HG03469 (cell line): ENCODE measurements at regions not wholly inside any gene's neighbourhood (a gene's known extent, or its start where the extent isn't known, plus 50 kb on each side); places are given as distances from the start of the nearest gene placed in this dataset.
"Not testable (repeated sequence)": the region's sequence is repeated elsewhere in the genome, so short reads cannot be mapped to it uniquely, and the experiment has no call there.

Source experiments
- ATAC-seq: cut with Tn5 transposase; IDR thresholded peaks from one replicate; pipeline ENCODE4 v1.9.1; 2021; ENCODE audit warnings: mild to moderate bottlenecking, moderate library complexity, moderate number of reproducible peaks; ENCODE audit not compliant: unreplicated experiment

- ATAC-seq: no peak
Measured at GRCh38 chr4:117533501-117533900, 448.1 kb upstream of the TRAM1L1 start.

- no peak for ATAC-seq
Measured at GRCh38 chr4:117545039-117545438, 459.7 kb upstream of the TRAM1L1 start.

GRCh38 chr4:117549524-117549923 is 464.1 kb upstream of the TRAM1L1 start:
- no peak for ATAC-seq

GRCh38 chr4:117550085-117550484 is 464.7 kb upstream of the TRAM1L1 start:
- no peak for ATAC-seq

GRCh38 chr4:117560329-117560728 is 474.0 kb upstream of the NDST3 start:
- no peak for ATAC-seq

- ATAC-seq: no peak
Measured at GRCh38 chr4:117574085-117574484, 460.2 kb upstream of the NDST3 start.

GRCh38 chr4:117575850-117576249 is 458.4 kb upstream of the NDST3 start:
- no peak for ATAC-seq

- ATAC-seq: no peak
Measured at GRCh38 chr4:117577686-117578311, 456.5 kb upstream of the NDST3 start.

- ATAC-seq: no peak
Measured at GRCh38 chr4:117588771-117589170, 445.5 kb upstream of the NDST3 start.

- ATAC-seq: no peak
Measured at GRCh38 chr4:117596917-117597480, 437.3 kb upstream of the NDST3 start.

- ATAC-seq: not testable (repeated sequence)
Measured at GRCh38 chr4:117599393-117599792, 434.9 kb upstream of the NDST3 start.

GRCh38 chr4:117600936-117601335 is 433.4 kb upstream of the NDST3 start:
- not testable (repeated sequence) for ATAC-seq

GRCh38 chr4:117610706-117611308 is 423.5 kb upstream of the NDST3 start:
- no peak for ATAC-seq

GRCh38 chr4:117621673-117622072 is 412.6 kb upstream of the NDST3 start:
- no peak for ATAC-seq

- no peak for ATAC-seq
Measured at GRCh38 chr4:117623326-117623725, 411.0 kb upstream of the NDST3 start.

- ATAC-seq: no peak
Measured at GRCh38 chr4:117626664-117627063, 407.6 kb upstream of the NDST3 start.

- ATAC-seq: no peak
Measured at GRCh38 chr4:117634716-117635115, 399.6 kb upstream of the NDST3 start.

- ATAC-seq: no peak
Measured at GRCh38 chr4:117637347-117637746, 396.9 kb upstream of the NDST3 start.

GRCh38 chr4:117640836-117641235 is 393.4 kb upstream of the NDST3 start:
- ATAC-seq: no peak

GRCh38 chr4:117641519-117641918 is 392.8 kb upstream of the NDST3 start:
- no peak for ATAC-seq

- no peak for ATAC-seq
Measured at GRCh38 chr4:117654079-117654478, 380.2 kb upstream of the NDST3 start.

- ATAC-seq: no peak
Measured at GRCh38 chr4:117660668-117661067, 373.6 kb upstream of the NDST3 start.
